ENCODE measurements at regions not wholly inside any gene's neighbourhood (a gene's known extent, or its start where the extent isn't known, plus 50 kb on each side); places are given as distances from the start of the nearest gene placed in this dataset.

DNA sequence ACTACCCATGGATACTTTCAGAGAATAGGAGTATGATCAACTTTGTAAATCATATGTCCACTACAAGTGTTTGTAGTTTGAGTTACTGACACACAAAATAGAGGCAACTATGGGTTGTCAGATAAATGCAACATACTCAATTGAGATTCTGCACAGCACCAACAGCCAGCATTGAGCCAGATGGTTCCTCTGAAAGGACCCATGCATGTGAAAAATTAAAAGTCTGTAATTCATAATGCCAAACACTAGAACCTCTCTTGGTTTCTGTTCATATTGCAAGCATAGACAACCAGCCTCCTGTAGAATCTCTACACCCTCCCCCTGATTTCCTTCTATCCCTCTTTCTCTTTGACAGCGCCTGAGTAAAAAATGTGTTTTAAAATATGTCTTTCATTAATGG, 831.0 kb downstream of the C12orf50 start:
- TF ChIP-seq CTCF (IDR thresholded peaks at IDR 0.05): no peak
- no peak for TF ChIP-seq EZH2 (IDR thresholded peaks at IDR 0.05; ENCODE audit: borderline replicate concordance, insufficient read depth, low read depth, low read length, poor library complexity, severe bottlenecking)

All from B cell (primary cell).